H1 (cell line): ENCODE measurements at regions not wholly inside any gene's neighbourhood (a gene's known extent, or its start where the extent isn't known, plus 50 kb on each side); places are given as distances from the start of the nearest gene placed in this dataset.

Source experiments
- CTCF ChIP-seq, 3 experiments: IDR thresholded peaks; 1 replicate in 2 of 3; 2 replicates in 1 of 3; pipeline versions ENCODE4 v1.5.1 to v1.6.1; 2011; ENCODE audit warnings: low read length in 3 of 3, mild to moderate bottlenecking in 3 of 3, inconsistent platforms in 2 of 3, low read depth in 1 of 3, moderate library complexity in 1 of 3; ENCODE audit not compliant: insufficient read depth in 1 of 3; ENCODE audit errors: control extremely low read depth in 1 of 3
- EP300 ChIP-seq, 2 experiments: IDR thresholded peaks; 1 replicate in 1 of 2; 2 replicates in 1 of 2; pipeline ENCODE4 v1.6.1; 2011 to 2012; ENCODE audit warnings: low read depth in 2 of 2, low read length in 2 of 2, mild to moderate bottlenecking in 2 of 2, borderline replicate concordance in 1 of 2, inconsistent platforms in 1 of 2, moderate library complexity in 1 of 2
- GABPA ChIP-seq: IDR thresholded peaks from 2 replicates; pipeline ENCODE4 v1.6.1; 2011; ENCODE audit warnings: mild to moderate bottlenecking, low read length, moderate library complexity, borderline replicate concordance; ENCODE audit not compliant: insufficient read depth
- KDM1A ChIP-seq: fragments of 200-600, 300-600 bp; sonication (generic); IDR thresholded peaks from 2 replicates; pipeline ENCODE4 v1.7.1; 2016; ENCODE audit warnings: mild to moderate bottlenecking, low read length, borderline replicate concordance
- MAX ChIP-seq: IDR thresholded peaks from 2 replicates; pipeline ENCODE4 v1.6.1; 2012; ENCODE audit warnings: inconsistent platforms
- POLR2A ChIP-seq, 2 experiments: IDR thresholded peaks; 1 replicate in 1 of 2; 2 replicates in 1 of 2; pipeline ENCODE4 v1.6.1; 2011; ENCODE audit warnings: low read depth in 2 of 2, low read length in 2 of 2, mild to moderate bottlenecking in 2 of 2; ENCODE audit errors: control extremely low read depth in 1 of 2
- POU5F1 ChIP-seq: IDR thresholded peaks from 2 replicates; pipeline ENCODE4 v1.6.1; 2011; ENCODE audit warnings: low read depth, mild to moderate bottlenecking, low read length, moderate library complexity
- SP1 ChIP-seq: IDR thresholded peaks from 2 replicates; pipeline ENCODE4 v1.6.1; 2011; ENCODE audit warnings: low read depth, low read length
- TEAD4 ChIP-seq: IDR thresholded peaks from 2 replicates; pipeline ENCODE4 v1.6.1; 2012; ENCODE audit warnings: low read depth, low read length, inconsistent platforms, mixed read lengths
- YY1 ChIP-seq: IDR thresholded peaks from 2 replicates; pipeline ENCODE4 v1.6.1; 2011; ENCODE audit warnings: low read depth, mild to moderate bottlenecking, low read length
- ZNF274 ChIP-seq: IDR thresholded peaks from 2 replicates; pipeline ENCODE4 v1.7.0; 2012; ENCODE audit warnings: low read length, borderline replicate concordance; ENCODE audit errors: extremely low read depth

- no peak for TF ChIP-seq POU5F1
- no peak for TF ChIP-seq GABPA
- TF ChIP-seq SP1: no peak
- TF ChIP-seq EP300 (IDR thresholded peaks at IDR 0.05; ENCODE audit: borderline replicate concordance in 1 of 2, low read depth in 2 of 2, low read length in 2 of 2): no peak
- TF ChIP-seq CTCF (IDR thresholded peaks at IDR 0.05; ENCODE audit: control extremely low read depth in 1 of 3, insufficient read depth in 1 of 3, low read depth in 1 of 3, low read length in 3 of 3): no peak
- TF ChIP-seq POLR2A (IDR thresholded peaks at IDR 0.05; ENCODE audit: control extremely low read depth in 1 of 2, low read depth in 2 of 2, low read length in 2 of 2): no peak
- TF ChIP-seq MAX: no peak
- TF ChIP-seq YY1: no peak
- TF ChIP-seq TEAD4: no peak
- TF ChIP-seq KDM1A: no peak
- no peak for TF ChIP-seq ZNF274
Observed at GRCh38 chr18:79604913-79605880, 74.4 kb upstream of the CTDP1 start.
